ENCODE measurements at regions not wholly inside any gene's neighbourhood (a gene's known extent, or its start where the extent isn't known, plus 50 kb on each side); places are given as distances from the start of the nearest gene placed in this dataset.

DNA sequence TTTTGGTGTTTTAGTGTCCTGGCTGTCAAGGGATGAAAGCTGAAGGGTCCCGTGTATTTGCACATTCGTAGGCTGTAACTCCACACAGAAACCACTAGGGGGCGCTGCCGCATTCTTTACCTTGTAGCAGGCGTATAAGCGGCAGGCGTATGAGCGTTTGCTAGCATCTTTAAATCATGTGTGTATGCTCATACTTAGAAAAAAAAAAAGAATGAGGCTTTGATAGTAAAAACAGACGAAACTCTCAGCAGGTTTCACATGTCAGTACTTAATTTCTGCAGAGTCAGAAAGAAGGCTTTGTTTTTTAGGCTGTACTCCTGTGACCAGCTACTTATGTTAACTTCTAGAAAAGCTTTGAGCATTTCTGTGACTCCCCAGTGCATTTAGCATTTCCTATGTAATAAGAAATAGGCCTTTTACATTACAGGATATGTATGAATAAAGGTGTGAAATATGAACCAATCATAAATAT lies 218.8 kb upstream of the ADAMTSL1 start:
- TF ChIP-seq KAT2B (IDR thresholded peaks at IDR 0.05; ENCODE audit: borderline replicate concordance, low read depth, low read length) (no peak), RNF2 (conservative IDR thresholded peaks at IDR 0.05; ENCODE audit: low read depth) (no peak)

Measured in HepG2 (cell line).